Left lung (tissue), 4 donors: ENCODE measurements at regions not wholly inside any gene's neighbourhood (a gene's known extent, or its start where the extent isn't known, plus 50 kb on each side); places are given as distances from the start of the nearest gene placed in this dataset.

Source experiments
- ATAC-seq: fragments of 200-7000 bp; cut with Tn5 transposase; one replicate; pipeline ENCODE4 v1.9.1; 2020; ENCODE audit warnings: moderate library complexity
- DNase-seq, 4 donors: peaks; one replicate each; pipeline ENCODE4 v3.0.0-alpha.2; 2013 to 2020
- H3K27ac ChIP-seq, 2 donors: fragments of 200-600 bp; sonication (generic) in 1 of 2; one replicate each; pipeline versions ENCODE4 v1.5.0 to v1.8.0; 2020 to 2021
- H3K27me3 ChIP-seq, 2 donors: fragments of 200-600 bp; sonication (generic) in 1 of 2; one replicate each; pipeline versions ENCODE4 v1.5.0 to v1.8.0; 2020 to 2021
- H3K36me3 ChIP-seq, 2 donors: fragments of 200-600 bp; sonication (generic) in 1 of 2; one replicate each; pipeline versions ENCODE4 v1.5.0 to v1.8.0; 2020 to 2021
- H3K4me1 ChIP-seq, 2 donors: fragments of 200-600 bp; one replicate each; pipeline ENCODE4 v1.8.0; 2021
- H3K4me3 ChIP-seq, 2 donors: fragments of 200-600 bp; sonication (generic) in 1 of 2; one replicate each; pipeline versions ENCODE4 v1.5.0 to v1.8.0; 2020 to 2021; ENCODE audit warnings: mild to moderate bottlenecking in 1 of 2
- H3K9me3 ChIP-seq, 2 donors: fragments of 200-600 bp; sonication (generic) in 1 of 2; one replicate each; pipeline versions ENCODE4 v1.5.0 to v1.8.0; 2020 to 2021
- intact Hi-C, 2 donors: fragments of 100-400 bp; cut with DNase I; formaldehyde crosslinking; loops; one replicate each; pipeline versions ENCODE4 v1.11.2 to v1.14.2; 2022
- TF ChIP-seq, protein P1 (sequence below), 2 donors: fragments of 200-600 bp; sonication (generic) in 1 of 2; IDR thresholded peaks; one replicate each; pipeline versions ENCODE4 v1.5.0 to v1.8.0; 2021; ENCODE audit warnings: antibody characterized with exemption in 2 of 2
- donor health status: DM: no; HTN: yes; CAD: no.
- donor health status: DM: no; HTN: no; CAD: no.

DNA sequence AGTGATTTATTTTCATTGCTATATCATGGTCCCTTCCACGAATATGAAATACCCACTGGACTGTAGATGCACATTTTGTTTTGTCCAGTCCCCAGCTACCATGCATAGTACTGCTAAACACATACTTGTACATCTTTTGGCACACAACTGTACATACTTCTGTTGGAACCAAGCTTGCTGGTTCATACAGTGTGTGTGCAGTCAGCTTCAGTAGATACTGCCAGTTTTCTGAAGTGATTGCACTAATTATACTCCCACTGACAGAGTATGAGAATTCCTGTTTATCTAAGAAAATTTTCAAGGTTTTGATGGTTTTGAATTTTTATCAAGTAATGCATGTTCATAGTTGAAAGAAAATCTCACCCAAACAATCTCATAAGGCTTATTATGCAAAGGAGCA is 100.7 kb upstream of the LMCD1 start:
- DNase-seq (no peak), ATAC-seq (no peak)
- H3K4me1 ChIP-seq, result no peaks in the 10 kb centered on the region
- no peak overlapping the region for H3K4me3 ChIP-seq
- H3K27ac ChIP-seq, result no peak overlapping the region
- intact Hi-C loops, result no loop called here
- peaks cover 0 to 2% of the 10 kb centered on the region in 2 donors for H3K9me3 ChIP-seq
- TF ChIP-seq, protein P1, sequence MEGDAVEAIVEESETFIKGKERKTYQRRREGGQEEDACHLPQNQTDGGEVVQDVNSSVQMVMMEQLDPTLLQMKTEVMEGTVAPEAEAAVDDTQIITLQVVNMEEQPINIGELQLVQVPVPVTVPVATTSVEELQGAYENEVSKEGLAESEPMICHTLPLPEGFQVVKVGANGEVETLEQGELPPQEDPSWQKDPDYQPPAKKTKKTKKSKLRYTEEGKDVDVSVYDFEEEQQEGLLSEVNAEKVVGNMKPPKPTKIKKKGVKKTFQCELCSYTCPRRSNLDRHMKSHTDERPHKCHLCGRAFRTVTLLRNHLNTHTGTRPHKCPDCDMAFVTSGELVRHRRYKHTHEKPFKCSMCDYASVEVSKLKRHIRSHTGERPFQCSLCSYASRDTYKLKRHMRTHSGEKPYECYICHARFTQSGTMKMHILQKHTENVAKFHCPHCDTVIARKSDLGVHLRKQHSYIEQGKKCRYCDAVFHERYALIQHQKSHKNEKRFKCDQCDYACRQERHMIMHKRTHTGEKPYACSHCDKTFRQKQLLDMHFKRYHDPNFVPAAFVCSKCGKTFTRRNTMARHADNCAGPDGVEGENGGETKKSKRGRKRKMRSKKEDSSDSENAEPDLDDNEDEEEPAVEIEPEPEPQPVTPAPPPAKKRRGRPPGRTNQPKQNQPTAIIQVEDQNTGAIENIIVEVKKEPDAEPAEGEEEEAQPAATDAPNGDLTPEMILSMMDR (IDR thresholded peaks at IDR 0.05), result no peak
- H3K36me3 ChIP-seq, result no peaks in the 10 kb centered on the region
- H3K27me3 ChIP-seq, result no peaks in the 10 kb centered on the region

- H3K27me3 ChIP-seq, result no peaks in the 10 kb centered on the region
- H3K4me3 ChIP-seq, result no peak overlapping the region
- no peaks in the 10 kb centered on the region for H3K4me1 ChIP-seq
- DNase-seq (no peak), ATAC-seq (no peak)
- intact Hi-C loops, result no loop called here
- TF ChIP-seq, protein P1 (IDR thresholded peaks at IDR 0.05), result no peak
- H3K9me3 ChIP-seq, result peaks cover 0 to 12% of the 10 kb centered on the region in 2 donors
- no peak overlapping the region for H3K27ac ChIP-seq
- H3K36me3 ChIP-seq, result no peaks in the 10 kb centered on the region
Observed at GRCh38 chr3:8403996-8404395, 97.6 kb upstream of the LMCD1 start.

GRCh38 chr3:8405144-8405543 is 96.5 kb upstream of the LMCD1 start:
- ATAC-seq, result no peak
- intact Hi-C loops, result no loop called here
- H3K4me1 ChIP-seq, result no peaks in the 10 kb centered on the region
- DNase-seq, result no peak
- no peaks in the 10 kb centered on the region for H3K36me3 ChIP-seq
- TF ChIP-seq, protein P1 (IDR thresholded peaks at IDR 0.05), result no peak
- H3K9me3 ChIP-seq, result peaks cover 0 to 12% of the 10 kb centered on the region in 2 donors
- H3K27me3 ChIP-seq, result no peaks in the 10 kb centered on the region
- H3K4me3 ChIP-seq, result no peak overlapping the region
- H3K27ac ChIP-seq, result no peak overlapping the region

- DNase-seq (no peak), ATAC-seq (no peak)
- Histone ChIP-seq H3K27ac (no peak overlapping the region), H3K9me3 (peaks cover 0 to 12% of the 10 kb centered on the region in 2 donors), H3K36me3 (no peaks in the 10 kb centered on the region), H3K27me3 (no peaks in the 10 kb centered on the region), H3K4me1 (no peaks in the 10 kb centered on the region), H3K4me3 (no peak overlapping the region)
- TF ChIP-seq, protein P1 (IDR thresholded peaks at IDR 0.05), result no peak
- intact Hi-C loops, result no loop called here
Observed at GRCh38 chr3:8406479-8406878, 95.1 kb upstream of the LMCD1 start.

GRCh38 chr3:8413337-8413926 is 88.2 kb upstream of the LMCD1 start:
- ATAC-seq, result no peak
- Histone ChIP-seq H3K36me3 (no peaks in the 10 kb centered on the region), H3K27me3 (no peaks in the 10 kb centered on the region), H3K9me3 (no peaks in the 10 kb centered on the region), H3K4me3 (no peak overlapping the region), H3K4me1 (no peaks in the 10 kb centered on the region), H3K27ac (no peak overlapping the region)
- TF ChIP-seq, protein P1 (IDR thresholded peaks at IDR 0.05), result no peak
- intact Hi-C loops, result no loop called here
- no peak for DNase-seq
